ENCODE measurements at regions not wholly inside any gene's neighbourhood (a gene's known extent, or its start where the extent isn't known, plus 50 kb on each side); places are given as distances from the start of the nearest gene placed in this dataset.

DNA sequence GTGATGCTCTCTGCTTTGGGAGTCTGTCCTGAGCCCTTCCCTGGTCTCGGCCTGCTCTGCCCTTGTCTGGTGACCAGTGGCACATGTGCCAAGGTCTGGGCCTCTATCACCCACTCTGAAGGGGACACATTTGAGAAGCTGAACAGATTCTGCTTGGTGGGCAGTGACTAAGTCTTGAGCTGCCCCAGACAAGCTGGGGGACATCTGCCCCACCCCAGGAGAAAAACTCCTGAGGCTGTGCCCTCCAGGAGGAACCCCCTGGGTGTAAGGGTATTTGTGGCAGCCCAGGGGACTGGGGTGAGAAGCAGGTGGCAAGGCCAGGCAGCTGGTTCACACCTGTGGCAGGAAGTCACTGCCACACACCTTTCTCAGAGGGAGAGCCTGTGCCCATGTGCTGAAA is 342.1 kb downstream of the DYSF start:
- TF ChIP-seq POLR2AphosphoS5 (IDR thresholded peaks at IDR 0.05; ENCODE audit: low read depth) (no peak), CTCF (IDR thresholded peaks at IDR 0.05; ENCODE audit: insufficient read depth, low read length) (no peak), SPI1 (IDR thresholded peaks at IDR 0.05; ENCODE audit: borderline replicate concordance, low read depth) (no peak), GABPA (IDR thresholded peaks at IDR 0.05; ENCODE audit: low read depth) (no peak), REST (IDR thresholded peaks at IDR 0.05; ENCODE audit: insufficient replicate concordance, low read depth) (no peak)

Data from HL-60 (cell line).